ENCODE measurements at regions not wholly inside any gene's neighbourhood (a gene's known extent, or its start where the extent isn't known, plus 50 kb on each side); places are given as distances from the start of the nearest gene placed in this dataset.
A peak's percentile ranks its signal among the peaks of the same experiment; 100 is the strongest.

DNA sequence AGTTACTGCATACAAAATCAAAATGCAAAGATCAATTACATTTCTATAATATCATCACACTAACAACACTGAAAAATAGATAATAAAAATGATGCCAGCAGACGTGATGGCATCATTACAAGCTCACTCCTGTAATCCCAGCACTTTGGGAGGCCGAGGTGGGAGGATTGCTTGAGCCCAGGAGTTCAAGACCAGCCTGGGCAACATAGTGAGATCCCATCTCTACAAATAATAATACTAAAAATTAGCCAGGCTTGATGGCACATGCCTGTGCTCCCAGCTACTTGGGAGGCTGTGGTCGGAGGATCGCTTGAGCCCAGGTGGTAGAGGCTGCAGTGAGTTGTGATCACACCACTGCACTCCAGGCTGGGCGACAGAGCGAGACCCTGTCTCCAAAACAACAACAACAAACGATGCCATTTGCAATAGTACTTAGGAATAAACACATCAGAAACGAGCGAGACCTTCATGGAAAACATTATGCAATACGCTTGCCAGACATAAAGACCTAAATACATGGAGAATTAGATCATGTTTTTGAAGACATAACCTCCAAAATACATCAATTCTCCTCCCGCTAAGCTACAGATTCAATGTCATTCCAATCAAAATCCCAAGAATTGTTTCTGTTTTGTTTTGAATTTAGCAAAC is 86.6 kb upstream of the ERRFI1 start:
- no peak for DNase-seq

DNA sequence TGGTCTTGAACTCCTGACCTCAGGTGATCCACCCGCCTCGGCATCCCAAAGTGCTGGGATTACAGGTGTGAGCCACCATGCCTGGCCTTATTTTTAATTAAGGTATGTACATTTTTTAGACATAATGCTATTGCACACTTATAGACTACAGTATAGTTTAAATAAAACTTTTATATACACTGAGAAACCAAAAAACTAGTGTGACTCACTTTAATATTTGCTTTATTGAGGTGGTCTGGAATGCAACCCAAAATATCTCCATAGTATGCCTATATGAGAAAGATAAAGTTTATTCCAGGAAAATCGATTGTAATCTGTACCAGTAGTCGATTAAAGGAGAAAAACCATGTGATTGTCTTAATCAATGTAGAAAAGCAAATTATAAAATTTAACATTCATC is 85.5 kb upstream of the ERRFI1 start:
- no peak for DNase-seq

DNA sequence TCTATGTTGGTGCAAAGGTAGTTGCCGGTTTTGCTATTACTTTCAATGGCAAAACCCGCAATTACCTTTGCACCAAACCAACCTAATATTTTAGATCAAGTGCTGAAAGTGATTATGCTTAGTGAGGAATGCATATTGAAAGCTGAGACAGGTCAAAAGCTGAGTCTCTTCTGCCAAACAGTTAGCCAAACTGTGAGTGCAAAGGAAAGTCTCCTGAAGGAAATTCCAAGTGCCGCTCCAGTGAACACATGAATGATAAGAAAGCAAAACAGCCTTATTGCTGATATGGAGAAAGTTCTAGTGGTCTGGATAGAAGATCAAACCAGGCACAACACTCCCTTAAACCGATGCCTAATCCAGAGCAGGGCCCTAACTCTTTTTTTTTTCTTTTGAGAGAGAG is 83.1 kb upstream of the ERRFI1 start:
- DNase-seq = no peak

DNA sequence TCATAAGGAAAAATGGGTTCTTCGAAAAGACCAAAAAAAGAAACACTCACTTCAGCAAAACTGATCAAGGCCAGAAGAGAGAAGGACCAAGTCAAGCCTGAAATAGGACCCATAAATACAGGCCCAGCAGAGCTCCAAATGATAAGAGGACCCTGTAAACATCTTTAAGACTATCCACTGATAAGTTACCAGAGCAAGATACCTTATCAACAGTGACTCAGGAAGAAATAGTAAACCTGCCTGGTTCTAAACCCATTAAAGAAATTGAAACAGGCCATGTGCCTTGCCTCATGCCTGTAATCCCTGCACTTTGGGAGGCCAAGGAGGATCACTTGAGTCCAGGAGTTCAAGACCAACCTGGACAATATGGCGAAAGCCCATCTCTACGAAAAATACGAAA is 81.8 kb upstream of the ERRFI1 start:
- no peak for DNase-seq

DNA sequence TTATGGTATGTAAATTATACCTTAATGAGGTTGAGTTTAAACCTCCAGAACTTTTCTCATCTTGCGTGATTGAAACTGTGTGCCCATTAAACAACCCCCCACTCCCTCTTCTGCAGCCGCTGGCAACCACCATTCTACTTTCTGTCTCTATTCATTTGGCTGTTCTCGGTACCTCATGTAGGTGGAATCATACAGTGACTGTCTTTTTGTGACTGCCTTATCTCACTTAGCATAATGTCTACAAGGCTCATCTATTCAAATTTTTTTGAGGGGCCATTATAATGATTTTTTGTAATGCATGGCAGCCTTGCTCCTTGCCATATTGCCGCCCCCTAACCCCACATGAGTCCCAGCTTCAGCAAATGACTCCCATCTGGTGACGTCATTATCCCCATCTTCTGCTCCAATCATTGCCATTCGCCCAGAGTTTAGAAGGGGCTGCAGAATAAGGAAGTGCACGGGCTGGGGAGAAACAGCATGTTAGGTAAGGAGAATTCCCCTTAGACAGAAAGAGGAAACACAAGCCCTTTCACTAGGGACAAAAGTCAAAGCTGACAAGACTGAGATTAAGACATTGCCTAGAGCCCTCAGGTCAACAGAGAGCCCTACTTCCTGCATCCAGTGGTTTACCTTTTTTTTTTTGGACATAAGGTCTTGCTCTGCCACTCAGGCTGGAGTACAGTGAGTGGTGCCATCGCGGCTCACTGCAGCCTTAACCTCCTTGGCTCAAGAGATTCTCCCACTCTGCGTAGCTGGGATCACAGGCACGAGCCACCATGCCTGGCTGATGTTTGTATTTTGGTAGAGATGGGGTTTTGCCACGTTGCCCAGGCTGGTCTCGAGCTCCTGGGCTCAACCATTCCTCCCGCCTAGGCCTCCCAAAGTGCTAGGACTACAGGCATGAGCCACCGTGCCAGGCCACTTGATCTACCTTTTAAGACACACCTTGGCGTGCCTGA is 78.4 kb upstream of the ERRFI1 start:
- no peak for DNase-seq

DNA sequence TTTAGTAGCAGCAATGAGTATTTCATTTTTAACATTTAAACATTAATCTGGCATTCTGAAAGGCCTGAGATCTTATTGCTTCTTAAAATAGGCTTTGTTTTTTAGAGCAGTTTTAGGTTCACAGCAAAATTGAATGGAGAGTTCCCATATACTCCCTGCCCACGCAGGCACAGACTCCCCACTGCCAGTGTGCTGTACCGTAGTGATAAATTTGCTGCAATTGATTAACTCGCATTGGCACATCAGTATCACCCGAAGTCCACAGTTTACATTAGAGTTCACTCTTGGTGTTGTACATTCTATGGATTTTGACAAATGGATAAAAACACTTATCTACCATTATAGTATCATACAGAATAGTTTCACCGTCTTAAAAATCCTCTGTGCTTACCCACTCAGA is 71.8 kb upstream of the ERRFI1 start:
- no peak for DNase-seq

DNA sequence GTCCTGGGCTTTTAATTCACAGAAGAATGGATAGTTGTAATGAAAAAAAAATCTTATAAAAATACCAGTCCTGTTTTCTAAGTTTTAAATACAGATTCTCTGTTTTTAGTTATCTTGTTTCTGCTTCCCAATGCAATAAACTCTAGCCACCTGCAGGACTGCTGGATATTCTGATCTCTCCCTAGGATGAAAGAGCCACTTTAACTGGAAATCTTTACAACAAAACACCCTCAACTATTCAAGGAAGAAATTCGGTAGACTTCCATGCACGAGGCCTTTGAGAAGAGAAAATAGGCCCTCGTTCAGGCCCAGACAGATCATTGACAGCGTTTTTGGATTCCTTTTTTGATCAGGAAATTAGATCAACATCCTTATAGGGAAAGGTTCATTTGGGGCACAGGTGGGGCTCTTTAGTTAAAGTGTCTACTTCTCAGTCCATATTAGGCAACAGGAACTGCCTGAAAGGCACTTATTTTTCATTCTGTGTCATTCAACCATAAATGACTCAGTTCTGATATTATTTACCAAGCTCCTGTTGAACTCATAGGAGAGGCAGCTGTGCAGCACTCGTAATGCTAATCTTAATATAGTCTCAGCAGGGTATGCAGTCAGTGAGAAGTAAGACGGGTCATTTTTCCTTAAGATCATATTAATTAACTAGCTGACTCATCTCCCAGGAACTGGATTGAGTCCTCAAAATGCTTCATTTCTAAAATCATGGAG is 71.1 kb upstream of the ERRFI1 start:
- DNase-seq = peak; percentile 92

DNA sequence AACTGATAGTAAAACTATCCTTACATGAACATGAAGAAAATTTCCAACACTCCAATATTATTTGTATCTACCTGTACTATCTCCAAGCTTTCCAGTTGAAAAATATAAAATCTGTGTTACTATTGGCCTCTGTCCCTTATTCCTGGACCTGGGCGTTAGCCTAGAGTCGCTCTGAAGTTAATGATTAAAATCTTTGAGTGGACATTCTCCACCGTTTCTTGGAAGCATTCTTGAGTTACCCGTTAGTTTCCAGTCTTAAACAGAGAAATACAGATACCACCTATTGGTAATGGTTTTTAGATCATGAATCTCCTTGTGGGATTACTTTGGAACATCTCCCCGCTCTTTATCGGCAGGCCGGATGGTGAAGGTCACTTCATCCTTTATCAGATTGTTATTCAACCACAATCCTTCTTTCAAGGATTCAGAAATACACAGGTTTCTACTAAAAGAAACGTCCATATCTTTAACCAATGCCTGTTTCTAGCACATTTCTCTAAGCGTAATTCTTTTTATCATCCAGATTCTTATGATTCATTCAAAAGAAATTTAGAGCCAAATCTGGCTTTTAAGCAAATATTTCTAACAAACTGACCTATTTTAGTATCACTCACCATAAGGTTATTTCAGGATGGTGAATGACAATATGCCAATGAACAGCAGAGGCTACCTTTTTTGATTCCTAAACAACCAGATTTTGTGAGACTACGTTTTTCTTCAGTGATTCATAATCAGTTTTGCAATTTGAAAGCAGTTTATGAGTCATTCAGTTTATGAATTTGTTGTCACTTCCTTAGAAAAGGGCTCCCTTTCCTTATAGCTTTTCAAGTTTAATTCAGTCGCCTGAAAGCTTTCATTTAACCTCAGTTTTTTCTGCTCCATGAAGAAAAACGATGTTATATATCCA is 70.2 kb upstream of the ERRFI1 start:
- no peak for DNase-seq

DNA sequence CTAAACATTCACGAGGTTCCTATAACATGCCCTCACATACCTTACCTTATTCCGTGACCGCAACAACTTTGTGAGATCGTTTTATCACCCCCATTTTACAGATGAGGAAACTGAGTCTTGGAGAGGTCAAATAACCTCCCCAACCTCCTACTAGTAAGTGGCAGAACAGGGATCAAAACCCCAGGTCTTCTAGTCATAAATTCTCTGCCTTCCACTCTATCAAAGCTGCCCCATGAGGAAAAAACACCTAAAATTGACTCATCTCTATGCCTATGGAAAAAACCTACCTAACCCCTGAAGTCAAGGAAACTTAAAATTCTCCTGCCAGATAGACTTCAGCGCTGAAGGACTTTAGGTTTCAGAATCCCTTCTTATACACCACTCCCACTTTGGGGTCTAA is 69.5 kb upstream of the ERRFI1 start:
- DNase-seq = no peak

DNA sequence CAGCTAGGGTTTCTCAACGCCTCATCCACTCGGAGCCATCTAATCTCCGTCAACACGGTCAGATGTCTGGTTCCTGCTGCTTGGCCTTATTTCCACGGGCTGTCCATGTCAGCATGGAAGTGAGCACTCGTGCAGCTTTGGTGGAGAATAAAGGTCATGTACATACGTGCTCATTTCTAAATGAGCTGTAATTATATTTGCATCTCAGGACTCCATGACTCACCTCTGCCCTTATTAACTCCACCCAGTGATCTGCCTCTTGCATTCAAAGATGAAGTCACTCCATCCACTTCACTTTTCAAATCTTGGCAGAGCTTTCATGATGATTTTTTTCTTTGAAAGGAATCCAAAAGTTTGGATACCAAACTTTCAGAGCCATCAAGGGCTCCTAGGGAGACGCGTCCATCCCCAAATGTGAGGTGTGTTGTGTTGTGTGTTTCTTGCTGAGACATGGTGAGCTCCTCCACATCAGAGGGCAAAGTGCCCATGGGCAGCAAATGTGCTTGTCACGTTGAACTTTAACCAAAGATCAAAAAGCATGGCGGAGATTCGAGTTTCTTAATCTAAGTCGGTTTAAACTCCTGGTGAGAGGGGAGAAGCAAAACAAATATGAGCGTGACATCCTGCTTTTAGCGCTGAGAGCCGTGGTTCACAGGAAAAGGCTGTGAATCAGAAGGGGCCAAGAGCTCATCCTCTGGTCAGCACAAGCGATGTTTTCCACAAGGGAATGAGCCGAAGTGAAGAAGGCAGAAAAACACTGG is 68.6 kb upstream of the ERRFI1 start:
- DNase-seq = no peak

DNA sequence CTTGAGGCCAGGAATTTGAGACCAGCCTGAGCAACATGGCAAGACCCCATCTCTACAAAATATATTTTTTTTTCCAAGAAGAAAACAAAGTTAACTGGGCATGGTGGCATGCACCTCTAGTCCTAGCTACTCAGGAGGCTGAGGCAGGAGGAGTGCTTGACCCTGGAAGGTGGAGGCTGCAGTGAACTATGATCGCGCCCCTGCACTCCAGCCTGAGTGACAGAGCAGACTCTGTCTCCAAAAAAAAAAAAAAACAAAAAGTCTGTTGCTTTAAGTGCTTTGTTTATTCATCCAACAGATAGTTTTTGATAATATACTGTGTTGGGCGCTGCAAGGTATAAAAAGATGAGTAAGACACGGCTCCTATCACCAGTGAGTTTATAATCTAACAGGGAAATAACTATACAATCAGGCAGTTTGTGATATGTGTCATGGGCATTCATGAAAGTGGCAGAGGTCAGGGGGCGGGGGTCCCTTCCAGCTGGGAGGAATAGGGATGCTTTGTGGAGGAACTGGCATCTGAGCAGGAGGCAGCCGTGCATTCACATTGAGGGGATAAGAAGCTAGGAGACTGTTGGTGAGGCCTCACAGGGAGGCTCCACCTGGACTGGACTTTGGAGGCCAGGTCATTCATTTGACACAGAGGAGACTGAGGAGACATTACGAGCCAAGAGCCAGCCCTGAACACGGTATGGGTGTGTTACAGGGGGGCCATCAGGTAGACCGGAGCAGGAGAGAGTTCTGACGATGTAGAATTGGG is 67.3 kb upstream of the ERRFI1 start:
- no peak for DNase-seq

DNA sequence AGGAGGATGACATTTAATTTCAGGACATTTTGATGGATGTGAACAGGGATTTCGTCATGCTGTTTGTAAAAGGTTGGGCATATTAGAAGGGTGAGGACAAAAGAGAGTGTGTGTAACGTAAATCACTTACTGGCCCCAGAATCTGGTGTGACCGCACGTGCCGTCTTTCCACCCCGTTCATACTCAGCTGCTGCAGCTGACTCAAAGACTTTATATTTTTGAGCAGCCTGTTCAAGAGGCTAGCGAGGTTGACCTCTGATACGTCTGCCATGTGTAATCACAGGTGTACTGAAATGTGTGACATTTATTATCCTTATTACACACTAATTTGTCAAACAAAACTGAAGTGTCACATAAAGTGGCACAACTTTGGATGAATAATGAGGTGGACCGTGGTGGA is 66.5 kb upstream of the ERRFI1 start:
- no peak for DNase-seq

DNA sequence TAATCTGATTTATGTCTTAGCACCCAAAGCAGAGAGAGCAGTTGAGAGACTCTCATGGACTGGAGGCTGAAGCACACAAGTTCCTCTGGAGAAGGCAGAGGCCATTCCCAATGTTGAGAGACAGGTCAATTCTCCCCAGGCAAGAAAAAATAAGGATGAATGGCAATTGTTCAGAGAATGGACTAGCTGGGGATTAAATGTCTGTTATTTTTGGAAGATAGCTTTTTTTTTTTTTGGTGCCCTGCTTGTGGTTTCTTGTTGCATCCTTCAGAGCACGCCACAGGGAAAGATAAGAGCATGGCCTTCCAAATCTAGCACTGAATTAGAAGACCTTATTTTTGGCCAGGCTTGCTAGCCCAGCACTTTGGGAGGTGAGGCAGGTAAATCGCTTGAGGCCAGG is 65.6 kb upstream of the ERRFI1 start:
- DNase-seq = no peak

DNA sequence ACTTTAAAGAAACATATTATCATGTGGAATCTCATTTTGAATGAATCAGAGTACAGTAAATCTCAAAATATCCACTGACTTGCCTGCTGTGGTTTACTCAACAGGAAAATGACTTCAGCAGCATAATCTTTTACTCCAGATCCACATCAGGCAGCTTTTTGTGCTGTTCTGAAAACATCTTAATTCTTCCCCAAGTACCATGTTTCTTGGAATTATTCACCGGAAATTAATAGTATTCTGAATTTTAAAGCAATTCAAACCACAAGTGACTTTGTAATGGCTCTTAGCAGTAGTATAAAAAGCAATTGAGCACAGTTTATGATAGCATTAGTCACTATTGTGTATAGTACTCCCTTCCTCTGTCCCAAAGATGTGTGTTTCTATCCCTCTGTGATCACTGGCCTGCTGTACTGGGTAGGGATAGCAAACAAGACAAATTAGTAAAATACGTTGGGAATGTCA is 64.2 kb upstream of the ERRFI1 start:
- DNase-seq = no peak

DNA sequence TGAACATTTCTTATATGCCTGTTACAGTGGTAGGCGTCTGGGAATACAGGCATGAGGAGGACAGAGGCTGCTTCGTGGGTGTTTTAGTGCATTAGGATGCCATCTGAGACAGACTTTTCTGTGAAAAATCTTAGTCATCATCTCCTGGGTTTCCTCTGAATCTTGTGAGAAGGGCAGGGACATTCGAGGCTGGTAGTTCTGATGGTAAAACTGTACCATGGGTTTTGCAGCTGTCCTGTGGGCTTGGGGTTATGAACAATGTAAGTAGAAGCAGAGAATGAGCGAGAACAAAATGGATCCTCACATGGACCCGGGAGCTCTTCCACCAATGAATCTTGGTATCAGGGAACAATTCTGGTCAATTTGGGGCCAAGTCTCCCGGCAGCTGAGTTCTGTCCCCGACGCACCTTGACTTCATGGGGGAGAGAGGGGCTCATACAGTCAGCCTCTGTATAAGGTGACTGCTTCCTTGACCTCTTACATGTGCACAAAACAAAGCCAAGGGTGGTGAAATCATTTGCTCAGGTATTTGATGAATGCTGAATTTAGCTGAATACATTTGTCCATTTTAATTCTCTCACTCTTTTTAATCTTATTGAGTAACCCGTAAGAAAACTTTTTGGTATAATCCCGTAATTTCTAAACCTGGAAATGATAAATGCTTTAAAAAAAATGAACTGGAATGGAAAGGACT is 63.6 kb upstream of the ERRFI1 start:
- DNase-seq = no peak

DNA sequence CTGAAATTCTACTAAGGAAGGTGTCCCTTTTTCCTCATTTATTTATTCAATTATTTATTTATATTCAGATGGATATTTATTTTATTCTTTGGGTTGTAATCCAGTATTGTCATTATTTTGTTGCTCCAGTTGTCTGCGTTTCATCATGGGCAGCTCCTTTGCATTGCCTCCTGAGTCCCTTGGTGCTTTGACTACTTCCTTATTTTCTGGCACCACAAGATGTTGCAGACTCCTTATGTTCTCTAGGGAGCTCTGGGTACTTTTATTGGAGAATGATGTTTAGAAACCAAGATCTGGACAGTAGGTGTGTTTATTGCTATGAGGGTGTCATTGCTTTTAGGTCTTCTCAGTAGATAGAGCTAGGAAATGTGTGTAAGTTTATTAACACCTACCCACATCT is 59.9 kb upstream of the ERRFI1 start:
- DNase-seq = no peak

DNA sequence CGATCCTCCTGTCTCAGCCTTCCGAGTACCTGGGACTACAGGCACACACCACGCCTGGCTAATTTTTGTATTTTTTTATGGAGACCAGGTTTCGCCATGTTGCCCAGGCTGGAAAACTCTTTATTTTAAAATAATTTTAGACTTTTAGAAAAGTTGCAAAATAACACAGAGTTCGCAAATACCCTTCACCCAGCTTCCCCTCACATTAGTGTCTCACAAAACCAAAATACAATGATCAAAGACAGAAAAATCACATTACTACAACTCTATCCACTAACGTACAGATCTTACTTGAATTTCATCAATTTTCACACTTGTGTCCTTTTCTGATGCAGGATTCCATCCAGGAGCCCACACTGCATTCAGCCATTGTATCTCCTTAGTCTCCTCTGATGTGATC is 58.8 kb upstream of the ERRFI1 start:
- no peak for DNase-seq

DNA sequence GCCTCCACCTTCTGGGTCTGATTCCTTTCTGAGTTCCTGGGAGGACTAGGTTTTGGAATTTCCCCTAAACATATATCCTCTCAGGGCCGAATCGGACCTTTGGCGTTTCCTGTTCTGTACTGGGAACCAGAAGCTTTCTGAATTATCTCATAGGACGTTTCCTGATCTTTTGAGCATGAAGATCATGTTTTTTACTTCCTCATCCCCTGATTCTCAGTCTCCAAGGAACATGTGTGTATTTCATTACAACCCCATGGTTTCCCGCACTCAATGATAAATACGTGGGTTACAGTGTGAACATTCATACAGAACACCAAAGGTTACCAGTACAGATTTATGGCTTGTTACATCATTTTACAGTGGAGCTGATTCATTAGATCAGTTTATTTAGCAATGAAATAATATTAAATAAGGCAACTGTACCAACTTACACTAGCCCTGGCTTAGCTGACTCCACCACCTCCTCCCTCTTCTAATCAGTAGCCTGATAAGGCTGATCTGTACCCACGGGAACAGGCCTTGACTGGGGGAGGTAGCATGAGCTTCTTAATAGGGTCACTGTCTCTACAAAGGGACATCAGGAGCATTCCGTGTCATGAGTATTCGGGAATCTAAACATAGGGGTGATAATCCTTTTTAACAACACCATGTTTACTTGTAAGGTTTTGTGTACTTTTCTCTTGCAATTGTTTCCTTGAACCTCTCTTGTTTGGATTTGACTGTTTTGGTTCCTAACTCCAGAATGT is 57.8 kb upstream of the ERRFI1 start:
- no peak for DNase-seq

DNA sequence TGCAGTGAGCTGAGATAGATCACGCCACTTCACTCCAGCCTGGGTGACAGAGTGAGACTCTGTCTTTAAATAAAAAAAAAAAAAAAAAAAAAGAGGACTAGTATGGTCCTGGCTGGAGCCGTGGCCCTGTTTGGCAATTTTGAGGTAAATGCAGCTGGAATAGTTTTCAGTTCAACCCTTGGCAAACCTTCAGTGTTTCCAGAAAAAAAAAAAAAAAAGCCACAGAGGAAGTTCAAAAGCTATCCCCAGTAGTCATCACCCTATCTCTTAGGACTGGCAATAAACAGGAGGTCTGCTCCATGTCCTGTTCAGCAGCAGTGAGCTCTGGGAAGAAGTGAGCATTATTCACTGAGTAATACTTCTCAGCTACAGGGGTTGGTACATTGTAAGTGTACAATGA is 56.8 kb upstream of the ERRFI1 start:
- DNase-seq = no peak
